Activated CD8-positive, alpha-beta memory T cell treated with anti-CD3 and anti-CD28 coated beads for 24 hours (primary cell): ENCODE measurements at regions not wholly inside any gene's neighbourhood (a gene's known extent, or its start where the extent isn't known, plus 50 kb on each side); places are given as distances from the start of the nearest gene placed in this dataset.
"Not testable (repeated sequence)": the region's sequence is repeated elsewhere in the genome, so short reads cannot be mapped to it uniquely, and the experiment has no call there.

ENCODE experiments used
- DNase-seq: peaks from one replicate; pipeline ENCODE4 v3.0.0-alpha.2; 2020

GRCh38 chrX:121457096-121457495, 409.7 kb downstream of the GLUD2 start:
- DNase-seq: no peak

- DNase-seq: no peak
Measured at GRCh38 chrX:121479406-121479805, 432.0 kb downstream of the GLUD2 start.

- DNase-seq: no peak
Measured at GRCh38 chrX:121496966-121497365, 449.6 kb downstream of the GLUD2 start.

- DNase-seq: no peak
Measured at GRCh38 chrX:121504153-121504552, 456.7 kb downstream of the GLUD2 start.

GRCh38 chrX:121546317-121546716, 498.9 kb downstream of the GLUD2 start:
- DNase-seq: no peak

- no peak for DNase-seq
Measured at GRCh38 chrX:121558886-121559285, 511.5 kb downstream of the GLUD2 start.

- no peak for DNase-seq
Measured at GRCh38 chrX:121562616-121563015, 515.2 kb downstream of the GLUD2 start.

GRCh38 chrX:121569609-121570008, 522.2 kb downstream of the GLUD2 start:
- no peak for DNase-seq

- DNase-seq: no peak
Measured at GRCh38 chrX:121570072-121570841, 522.8 kb downstream of the GLUD2 start.

- DNase-seq: no peak
Measured at GRCh38 chrX:121571333-121571732, 523.9 kb downstream of the GLUD2 start.

- DNase-seq: not testable (repeated sequence)
Measured at GRCh38 chrX:121574384-121574783, 527.0 kb downstream of the GLUD2 start.

- no peak for DNase-seq
Measured at GRCh38 chrX:121579016-121579760, 531.8 kb downstream of the GLUD2 start.

- no peak for DNase-seq
Measured at GRCh38 chrX:121581885-121582284, 534.5 kb downstream of the GLUD2 start.

- DNase-seq: no peak
Measured at GRCh38 chrX:121585626-121586025, 538.2 kb downstream of the GLUD2 start.

- no peak for DNase-seq
Measured at GRCh38 chrX:121592884-121593283, 545.5 kb downstream of the GLUD2 start.

GRCh38 chrX:121598356-121598755, 550.9 kb downstream of the GLUD2 start:
- no peak for DNase-seq

GRCh38 chrX:121635141-121635540, 587.7 kb downstream of the GLUD2 start:
- no peak for DNase-seq

- no peak for DNase-seq
Measured at GRCh38 chrX:121639781-121640180, 592.4 kb downstream of the GLUD2 start.

- no peak for DNase-seq
Measured at GRCh38 chrX:121641560-121641959, 594.1 kb downstream of the GLUD2 start.

GRCh38 chrX:121642415-121642814, 595.0 kb downstream of the GLUD2 start:
- DNase-seq: no peak

GRCh38 chrX:121649417-121649816, 602.0 kb downstream of the GLUD2 start:
- DNase-seq: no peak

GRCh38 chrX:121655276-121655675, 607.9 kb downstream of the GLUD2 start:
- DNase-seq: no peak

- DNase-seq: no peak
Measured at GRCh38 chrX:121666171-121666570, 618.8 kb downstream of the GLUD2 start.

- DNase-seq: no peak
Measured at GRCh38 chrX:121671649-121672048, 624.2 kb downstream of the GLUD2 start.
